ENCODE measurements at regions not wholly inside any gene's neighbourhood (a gene's known extent, or its start where the extent isn't known, plus 50 kb on each side); places are given as distances from the start of the nearest gene placed in this dataset.

DNA sequence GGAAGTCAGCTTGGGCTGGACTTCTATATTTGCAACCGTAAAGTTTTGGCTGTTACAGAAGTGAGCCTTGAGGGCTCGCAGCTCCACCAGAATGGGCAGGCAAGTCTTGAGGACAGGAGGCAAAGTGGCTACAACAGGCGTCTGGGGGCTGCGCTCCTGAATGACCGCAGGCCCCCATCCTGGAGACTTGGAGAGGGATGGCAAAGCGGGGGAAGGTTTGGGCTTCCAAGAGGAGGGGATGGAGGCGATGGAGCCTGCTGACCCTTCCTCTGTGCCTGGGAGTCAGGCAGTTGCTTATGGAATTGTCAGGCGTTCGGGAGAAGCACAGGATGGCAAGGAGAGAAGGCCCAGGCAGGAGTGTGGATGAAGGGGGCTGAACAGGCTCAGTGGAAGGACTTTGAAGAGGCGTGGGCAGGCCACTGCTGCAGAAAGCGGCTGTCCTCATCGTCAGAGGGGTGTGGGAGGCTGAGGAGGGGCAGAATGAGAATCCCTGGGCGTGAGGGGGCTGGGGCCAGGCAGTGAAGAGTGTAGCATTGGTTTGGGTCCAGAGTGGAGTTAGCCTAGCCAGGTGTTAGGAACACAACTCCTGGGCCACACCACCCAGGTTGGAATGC, 72.3 kb downstream of the INHBB start:
- TF ChIP-seq, protein P1, sequence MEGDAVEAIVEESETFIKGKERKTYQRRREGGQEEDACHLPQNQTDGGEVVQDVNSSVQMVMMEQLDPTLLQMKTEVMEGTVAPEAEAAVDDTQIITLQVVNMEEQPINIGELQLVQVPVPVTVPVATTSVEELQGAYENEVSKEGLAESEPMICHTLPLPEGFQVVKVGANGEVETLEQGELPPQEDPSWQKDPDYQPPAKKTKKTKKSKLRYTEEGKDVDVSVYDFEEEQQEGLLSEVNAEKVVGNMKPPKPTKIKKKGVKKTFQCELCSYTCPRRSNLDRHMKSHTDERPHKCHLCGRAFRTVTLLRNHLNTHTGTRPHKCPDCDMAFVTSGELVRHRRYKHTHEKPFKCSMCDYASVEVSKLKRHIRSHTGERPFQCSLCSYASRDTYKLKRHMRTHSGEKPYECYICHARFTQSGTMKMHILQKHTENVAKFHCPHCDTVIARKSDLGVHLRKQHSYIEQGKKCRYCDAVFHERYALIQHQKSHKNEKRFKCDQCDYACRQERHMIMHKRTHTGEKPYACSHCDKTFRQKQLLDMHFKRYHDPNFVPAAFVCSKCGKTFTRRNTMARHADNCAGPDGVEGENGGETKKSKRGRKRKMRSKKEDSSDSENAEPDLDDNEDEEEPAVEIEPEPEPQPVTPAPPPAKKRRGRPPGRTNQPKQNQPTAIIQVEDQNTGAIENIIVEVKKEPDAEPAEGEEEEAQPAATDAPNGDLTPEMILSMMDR (IDR thresholded peaks at IDR 0.05; ENCODE audit: low read length, missing control alignments): no peak
- H3K4me3 ChIP-seq (replicated peaks; ENCODE audit: low read depth, low read length): no peak overlapping the region
- no peak for DNase-seq (ENCODE audit: low read depth)

- no peak overlapping the region for H3K4me3 ChIP-seq (replicated peaks; ENCODE audit: low read depth, low read length)
- DNase-seq (ENCODE audit: low read depth): no peak
- TF ChIP-seq, protein P1 (IDR thresholded peaks at IDR 0.05; ENCODE audit: low read length, missing control alignments): no peak
These were observed 73.1 kb downstream of the INHBB start for GRCh38 chr2:120419073-120419472.

DNA sequence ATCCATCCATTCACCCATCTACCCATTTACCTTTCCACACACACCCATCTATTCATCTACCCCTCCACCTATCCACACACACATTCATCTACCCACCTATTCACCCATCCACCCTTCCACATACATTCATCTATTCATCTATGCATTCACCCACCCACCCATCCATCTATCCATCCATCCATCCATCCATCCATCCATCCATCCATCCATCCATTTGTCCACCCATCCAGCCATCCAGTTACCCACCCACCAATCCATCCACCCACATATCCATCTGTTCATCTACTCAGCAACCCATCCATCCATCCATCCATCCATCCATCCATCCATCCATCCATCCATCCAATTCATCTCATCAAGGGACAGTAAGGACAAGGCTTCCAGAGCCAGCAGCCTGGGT, 74.0 kb downstream of the INHBB start:
- DNase-seq (ENCODE audit: low read depth): no peak
- H3K4me3 ChIP-seq (replicated peaks; ENCODE audit: low read depth, low read length): no peak overlapping the region
- TF ChIP-seq, protein P1 (IDR thresholded peaks at IDR 0.05; ENCODE audit: low read length, missing control alignments): no peak

DNA sequence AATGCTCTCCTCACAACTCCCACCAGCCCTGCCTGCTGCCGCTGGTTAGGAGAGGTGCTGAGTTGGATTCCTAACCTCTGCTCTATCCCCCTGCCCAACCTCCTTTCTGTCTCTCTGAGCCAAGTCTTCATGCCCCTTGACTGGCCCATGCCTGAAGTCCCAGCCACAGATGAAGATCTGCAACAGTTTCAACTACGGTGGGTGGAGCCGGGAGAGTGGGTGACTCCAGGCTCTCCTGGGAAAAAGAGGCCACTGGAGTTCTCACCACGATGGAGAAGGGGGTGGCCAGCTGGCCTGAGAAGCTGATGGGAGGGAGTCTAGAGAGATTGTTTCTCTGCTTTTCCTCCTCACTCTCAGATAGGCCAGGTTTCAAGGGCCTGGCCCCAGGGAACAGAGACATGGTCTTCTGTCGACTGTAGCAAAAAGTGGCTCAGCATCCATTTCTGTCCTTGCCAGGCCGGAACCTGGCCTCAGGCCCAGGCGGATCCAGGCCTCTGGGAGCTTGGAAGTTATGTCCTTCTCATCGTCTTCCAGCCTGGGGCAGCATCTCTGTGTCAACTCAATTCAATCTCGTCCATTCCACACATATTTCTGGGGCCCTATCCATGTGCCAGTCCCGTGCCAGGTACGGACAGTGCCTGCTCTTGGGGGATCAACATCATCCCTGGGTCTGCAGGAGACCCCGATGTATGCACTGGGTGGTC, 75.3 kb downstream of the INHBB start:
- TF ChIP-seq, protein P1 (IDR thresholded peaks at IDR 0.05; ENCODE audit: low read length, missing control alignments): no peak
- DNase-seq (ENCODE audit: low read depth): no peak
- H3K4me3 ChIP-seq (replicated peaks; ENCODE audit: low read depth, low read length): no peak overlapping the region

- no peak for DNase-seq (ENCODE audit: low read depth)
- no peak overlapping the region for H3K4me3 ChIP-seq (replicated peaks; ENCODE audit: low read depth, low read length)
- TF ChIP-seq, protein P1 (IDR thresholded peaks at IDR 0.05; ENCODE audit: low read length, missing control alignments): no peak
These were observed 75.9 kb downstream of the INHBB start for GRCh38 chr2:120421830-120422175.

GRCh38 chr2:120422465-120423160, 76.7 kb downstream of the INHBB start:
- DNase-seq (ENCODE audit: low read depth): no peak
- H3K4me3 ChIP-seq (replicated peaks; ENCODE audit: low read depth, low read length): no peak overlapping the region
- TF ChIP-seq, protein P1 (IDR thresholded peaks at IDR 0.05; ENCODE audit: low read length, missing control alignments): no peak
